GM18861 (cell line): ENCODE measurements at regions not wholly inside any gene's neighbourhood (a gene's known extent, or its start where the extent isn't known, plus 50 kb on each side); places are given as distances from the start of the nearest gene placed in this dataset.
"Not testable (repeated sequence)": the region's sequence is repeated elsewhere in the genome, so short reads cannot be mapped to it uniquely, and the experiment has no call there.

Source experiments
- ATAC-seq: cut with Tn5 transposase; IDR thresholded peaks from one replicate; pipeline ENCODE4 v1.9.1; 2021; ENCODE audit not compliant: unreplicated experiment

GRCh38 chrX:67213686-67214085, 330.1 kb upstream of the AR start:
- ATAC-seq, result not testable (repeated sequence)

GRCh38 chrX:67207912-67208311, 335.9 kb upstream of the AR start:
- peak; percentile 48 for ATAC-seq

- ATAC-seq, result no peak
These were observed 384.4 kb upstream of the AR start for GRCh38 chrX:67159437-67159836.

- ATAC-seq, result no peak
These were observed 429.2 kb upstream of the AR start for GRCh38 chrX:67114635-67115034.

- ATAC-seq, result no peak
These were observed 438.1 kb upstream of the AR start for GRCh38 chrX:67105758-67106116.

GRCh38 chrX:67104982-67105757, 438.7 kb upstream of the AR start:
- no peak for ATAC-seq

- no peak for ATAC-seq
These were observed 443.6 kb upstream of the AR start for GRCh38 chrX:67100031-67100884.

- ATAC-seq, result no peak
These were observed 449.8 kb upstream of the AR start for GRCh38 chrX:67094061-67094460.

- no peak for ATAC-seq
These were observed 411.9 kb upstream of the EDA2R start for GRCh38 chrX:67050760-67051159.

- no peak for ATAC-seq
These were observed 406.0 kb upstream of the EDA2R start for GRCh38 chrX:67044866-67045265.

GRCh38 chrX:67044029-67044653, 405.3 kb upstream of the EDA2R start:
- no peak for ATAC-seq

GRCh38 chrX:67004451-67004850, 365.6 kb upstream of the EDA2R start:
- no peak for ATAC-seq

- no peak for ATAC-seq
These were observed 355.9 kb upstream of the EDA2R start for GRCh38 chrX:66994729-66995128.

GRCh38 chrX:66992077-66992476, 353.2 kb upstream of the EDA2R start:
- not testable (repeated sequence) for ATAC-seq

GRCh38 chrX:66988331-66988730, 349.5 kb upstream of the EDA2R start:
- no peak for ATAC-seq

GRCh38 chrX:66961665-66962064, 322.8 kb upstream of the EDA2R start:
- no peak for ATAC-seq

- ATAC-seq, result no peak
These were observed 292.8 kb upstream of the EDA2R start for GRCh38 chrX:66931713-66932112.

GRCh38 chrX:66930516-66930915, 291.6 kb upstream of the EDA2R start:
- not testable (repeated sequence) for ATAC-seq

GRCh38 chrX:66920296-66920695, 281.4 kb upstream of the EDA2R start:
- ATAC-seq, result no peak

GRCh38 chrX:66919280-66919832, 280.5 kb upstream of the EDA2R start:
- ATAC-seq, result no peak

GRCh38 chrX:66918511-66918910, 279.6 kb upstream of the EDA2R start:
- ATAC-seq, result no peak
